A673 (cell line): ENCODE measurements at regions not wholly inside any gene's neighbourhood (a gene's known extent, or its start where the extent isn't known, plus 50 kb on each side); places are given as distances from the start of the nearest gene placed in this dataset.

Experiments
- CTCF ChIP-seq: fragments of 300-800, 200-600 bp; sonication (generic); conservative IDR thresholded peaks from 2 replicates; pipeline ENCODE4 v1.5.1; 2017; ENCODE audit warnings: low read depth, mild to moderate bottlenecking, antibody characterized with exemption, low read length, moderate library complexity, mixed read lengths
- EZH2 ChIP-seq: fragments of 200-600 bp; sonication (generic); IDR thresholded peaks from 2 replicates; pipeline ENCODE4 v1.6.1; 2017; ENCODE audit warnings: borderline replicate concordance, low read depth, mild to moderate bottlenecking, mixed read lengths, antibody characterized with exemption, low read length; ENCODE audit not compliant: poor library complexity, severe bottlenecking

DNA sequence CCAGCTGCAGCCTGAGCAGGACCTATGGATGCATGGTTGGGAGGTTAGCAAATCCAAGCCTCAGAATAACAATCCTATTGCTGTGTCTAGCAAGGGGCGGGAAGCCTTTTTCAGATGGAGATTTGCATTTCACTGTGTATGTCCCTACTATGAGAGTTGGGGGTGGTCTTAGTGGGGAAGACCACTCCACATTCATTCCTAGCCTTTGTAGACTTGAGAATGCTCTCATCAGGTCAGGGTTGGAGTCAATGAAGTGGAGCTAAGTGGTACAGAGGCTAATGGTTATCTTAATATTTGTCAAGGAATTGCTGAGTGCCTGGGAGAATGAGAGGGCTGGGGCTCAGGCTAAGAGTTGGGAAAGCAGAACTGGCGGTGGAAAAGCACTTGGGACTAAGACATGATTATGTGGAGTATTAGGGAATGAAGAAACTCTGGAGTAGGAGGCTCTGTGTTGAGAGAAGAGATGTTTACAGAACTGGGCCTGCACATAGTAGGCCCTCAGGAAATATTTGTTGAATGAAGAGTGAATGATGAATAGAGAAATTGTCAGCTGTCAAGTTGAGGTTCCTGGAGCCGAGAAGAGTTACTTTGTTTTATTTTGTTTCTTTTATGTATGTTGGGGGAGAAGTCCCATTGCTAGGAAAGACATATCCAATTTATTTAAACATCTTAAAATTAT, 175.5 kb upstream of the SPRY4 start:
- TF ChIP-seq CTCF, result no peak
- TF ChIP-seq EZH2, result no peak
